ENCODE measurements at regions not wholly inside any gene's neighbourhood (a gene's known extent, or its start where the extent isn't known, plus 50 kb on each side); places are given as distances from the start of the nearest gene placed in this dataset.

- no peak for TF ChIP-seq ZFX (IDR thresholded peaks at IDR 0.05; ENCODE audit: borderline replicate concordance)
- no peak for TF ChIP-seq CTCF (IDR thresholded peaks at IDR 0.05)
- no peak overlapping the region for H3K27ac ChIP-seq
These were observed 246.3 kb upstream of the KLF4 start for GRCh38 chr9:107735821-107736220.

GRCh38 chr9:107734256-107735013 lies 244.9 kb upstream of the KLF4 start:
- no peak for TF ChIP-seq CTCF (IDR thresholded peaks at IDR 0.05)
- TF ChIP-seq ZFX (IDR thresholded peaks at IDR 0.05; ENCODE audit: borderline replicate concordance), result no peak
- H3K27ac ChIP-seq, result no peak overlapping the region

- no peak for TF ChIP-seq ZFX (IDR thresholded peaks at IDR 0.05; ENCODE audit: borderline replicate concordance)
- no peak for TF ChIP-seq CTCF (IDR thresholded peaks at IDR 0.05)
- H3K27ac ChIP-seq, result peak overlapping the region; percentile 66
These were observed 243.9 kb upstream of the KLF4 start for GRCh38 chr9:107733523-107733894.

GRCh38 chr9:107732781-107733522 lies 243.4 kb upstream of the KLF4 start:
- TF ChIP-seq CTCF (IDR thresholded peaks at IDR 0.05) (no peak), ZFX (IDR thresholded peaks at IDR 0.05; ENCODE audit: borderline replicate concordance) (no peak)
- peak overlapping the region; percentile 66 for H3K27ac ChIP-seq

- H3K27ac ChIP-seq, result no peak overlapping the region
- TF ChIP-seq ZFX (IDR thresholded peaks at IDR 0.05; ENCODE audit: borderline replicate concordance) (no peak), CTCF (IDR thresholded peaks at IDR 0.05) (no peak)
These were observed 241.7 kb upstream of the KLF4 start for GRCh38 chr9:107731115-107731762.

GRCh38 chr9:107730666-107731065 lies 241.1 kb upstream of the KLF4 start:
- no peak overlapping the region for H3K27ac ChIP-seq

More at GRCh38 chr9:107730666-107731065, 241.1 kb upstream of the KLF4 start:
- no peak for TF ChIP-seq ZFX (IDR thresholded peaks at IDR 0.05; ENCODE audit: borderline replicate concordance)
- TF ChIP-seq CTCF (IDR thresholded peaks at IDR 0.05), result no peak

Data from 22Rv1 (cell line).